HEK293 (cell line): ENCODE measurements at regions not wholly inside any gene's neighbourhood (a gene's known extent, or its start where the extent isn't known, plus 50 kb on each side); places are given as distances from the start of the nearest gene placed in this dataset.
A peak's percentile ranks its signal among the peaks of the same experiment; 100 is the strongest.

Experiments
- CTCF ChIA-PET: fragments of 350-600 bp; formaldehyde crosslinking; extraction: SDS; loops from one replicate; lab custom pipeline; 2021; ENCODE audit warnings: antibody characterized with exemption; lab: Yijun Ruan, JAX
- POLR2A ChIA-PET: fragments of 300-600 bp; formaldehyde crosslinking; extraction: SDS; loops from one replicate; lab custom pipeline; 2020; ENCODE audit warnings: antibody characterized with exemption, inconsistent platforms; lab: Yijun Ruan, JAX
- H3K27ac ChIP-seq: fragments of 200-500 bp; sonication (Bioruptor generic); 2 replicates; pipeline ENCODE4 v1.5.1; 2014; ENCODE audit warnings: low read depth, low read length, control low read depth, inconsistent platforms; ENCODE audit errors: extremely low read depth
- H3K36me3 ChIP-seq, 2 experiments: fragments of 200-500 bp in 1 of 2; sonication (Bioruptor generic) in 1 of 2; 1 replicate in 1 of 2; 2 replicates in 1 of 2; pipeline ENCODE4 v1.5.1; 2014 to 2017; ENCODE audit warnings: inconsistent platforms in 2 of 2, low read length in 2 of 2; ENCODE audit not compliant: control insufficient read depth in 2 of 2, insufficient read depth in 1 of 2
- H3K4me1 ChIP-seq: fragments of 200-500 bp; sonication (Bioruptor generic); 2 replicates; pipeline ENCODE4 v1.5.1; 2014; ENCODE audit warnings: mild to moderate bottlenecking, low read length, inconsistent platforms; ENCODE audit not compliant: control insufficient read depth, insufficient read depth
- H3K4me3 ChIP-seq: 2 replicates; pipeline ENCODE4 v1.5.1; 2011; ENCODE audit warnings: low read depth, mild to moderate bottlenecking, control low read depth, low read length, moderate library complexity
- H3K9me3 ChIP-seq: fragments of 200-500 bp; sonication (Bioruptor generic); 2 replicates; pipeline ENCODE4 v1.5.1; 2014; ENCODE audit warnings: low read depth, low read length, inconsistent platforms; ENCODE audit not compliant: control insufficient read depth, insufficient read depth
- AEBP2 ChIP-seq: fragments of 450-650 bp; formaldehyde crosslinking; IDR thresholded peaks from 2 replicates; pipeline ENCODE4 v1.5.1; 2016; ENCODE audit warnings: missing biosample characterization, missing genetic modification characterization, borderline replicate concordance
- CTCF ChIP-seq: fragments of 450-650 bp; formaldehyde crosslinking; IDR thresholded peaks from 2 replicates; pipeline ENCODE4 v1.5.1; 2016; ENCODE audit warnings: missing biosample characterization, missing genetic modification characterization
- EGR2 ChIP-seq: fragments of 450-650 bp; formaldehyde crosslinking; IDR thresholded peaks from 2 replicates; pipeline ENCODE4 v1.5.1; 2016; ENCODE audit warnings: low read depth, missing biosample characterization, missing genetic modification characterization
- KLF16 ChIP-seq: fragments of 450-650 bp; formaldehyde crosslinking; IDR thresholded peaks from 2 replicates; pipeline ENCODE4 v1.5.1; 2017; ENCODE audit warnings: missing biosample characterization, missing genetic modification characterization
- KLF7 ChIP-seq: fragments of 450-650 bp; formaldehyde crosslinking; IDR thresholded peaks from 2 replicates; pipeline ENCODE4 v1.5.1; 2016; ENCODE audit warnings: missing biosample characterization, missing genetic modification characterization, borderline replicate concordance
- ZNF155 ChIP-seq: fragments of 450-650 bp; formaldehyde crosslinking; IDR thresholded peaks from 2 replicates; pipeline ENCODE4 v1.5.1; 2016; ENCODE audit warnings: missing biosample characterization, missing genetic modification characterization
- ZNF169 ChIP-seq: fragments of 450-650 bp; formaldehyde crosslinking; IDR thresholded peaks from 2 replicates; pipeline ENCODE4 v1.5.1; 2016; ENCODE audit warnings: missing biosample characterization, missing genetic modification characterization
- ZNF449 ChIP-seq: fragments of 450-650 bp; formaldehyde crosslinking; IDR thresholded peaks from 2 replicates; pipeline ENCODE4 v1.5.1; 2017; ENCODE audit warnings: missing biosample characterization, mild to moderate bottlenecking, missing genetic modification characterization, moderate library complexity
- ZNF510 ChIP-seq: fragments of 450-650 bp; formaldehyde crosslinking; IDR thresholded peaks from 2 replicates; pipeline ENCODE4 v1.5.1; 2018; ENCODE audit warnings: mild to moderate bottlenecking, missing genetic modification characterization, missing biosample characterization; ENCODE audit not compliant: insufficient replicate concordance
- ZNF654 ChIP-seq: fragments of 450-650 bp; formaldehyde crosslinking; IDR thresholded peaks from 2 replicates; pipeline ENCODE4 v1.5.1; 2016; ENCODE audit warnings: low read depth, missing biosample characterization, missing genetic modification characterization
- ZNF791 ChIP-seq: fragments of 450-650 bp; formaldehyde crosslinking; IDR thresholded peaks from 2 replicates; pipeline ENCODE4 v1.5.1; 2016; ENCODE audit warnings: missing biosample characterization, missing genetic modification characterization
- ZSCAN23 ChIP-seq: fragments of 450-650 bp; formaldehyde crosslinking; IDR thresholded peaks from 2 replicates; pipeline ENCODE4 v1.5.1; 2016; ENCODE audit warnings: missing biosample characterization, missing genetic modification characterization
- ZSCAN4 ChIP-seq: fragments of 450-650 bp; formaldehyde crosslinking; IDR thresholded peaks from 2 replicates; pipeline ENCODE4 v1.5.1; 2017; ENCODE audit warnings: missing biosample characterization, missing genetic modification characterization

- TF ChIP-seq ZNF510 (tag by site-specific recombination), result no peak
- no peak for TF ChIP-seq ZNF791
- TF ChIP-seq ZNF155, result no peak
- no peak for TF ChIP-seq ZSCAN23 (tag by site-specific recombination)
- TF ChIP-seq AEBP2 (tag by site-specific recombination), result no peak
- TF ChIP-seq EGR2 (tag by site-specific recombination), result no peak
- TF ChIP-seq ZSCAN4 (tag by site-specific recombination), result no peak
- no peak for TF ChIP-seq KLF7 (tag by site-specific recombination)
- no peak for TF ChIP-seq KLF16 (tag by site-specific recombination)
- no peak for TF ChIP-seq ZNF169
- Histone ChIP-seq H3K4me3 (no peak overlapping the region), H3K27ac (no peak overlapping the region), H3K36me3 (no peaks in the 10 kb centered on the region), H3K9me3 (no peaks in the 10 kb centered on the region), H3K4me1 (no peaks in the 10 kb centered on the region)
- POLR2A ChIA-PET, result no interaction called here
- CTCF ChIA-PET, result interaction anchor here (1.4 kb wide), 1 partner anchor 18 kb away, joined by 8 read pairs; no protein-coding TSS in a partner anchor
These were observed 158.0 kb upstream of the DMRTA1 start for GRCh38 chr9:22288661-22289060.

GRCh38 chr9:22307013-22307711 is 139.5 kb upstream of the DMRTA1 start:
- CTCF ChIA-PET, result interaction anchor here (0.5 to 7.7 kb wide), 52 partner anchors 8 to 1414 kb away, joined by 3 to 183 read pairs (median 5); partner anchors contain the start of genes CDKN2B and DMRTA1

More at GRCh38 chr9:22307013-22307711, 139.5 kb upstream of the DMRTA1 start:
- Histone ChIP-seq H3K4me1 (no peaks in the 10 kb centered on the region), H3K27ac (no peak overlapping the region), H3K9me3 (no peaks in the 10 kb centered on the region), H3K36me3 (no peaks in the 10 kb centered on the region), H3K4me3 (no peak overlapping the region)
- POLR2A ChIA-PET, result interaction anchor here (0.6 to 1.0 kb wide), 2 partner anchors 35 to 145 kb away, joined by 3 read pairs; no protein-coding TSS in a partner anchor
- TF ChIP-seq CTCF (peak; percentile 42; the same call in 1 of the 2 replicates), ZNF654 (tag by site-specific recombination) (peak; percentile 77), ZNF449 (tag by site-specific recombination) (no peak)
